T-helper 2 cell (primary cell): ENCODE measurements at regions not wholly inside any gene's neighbourhood (a gene's known extent, or its start where the extent isn't known, plus 50 kb on each side); places are given as distances from the start of the nearest gene placed in this dataset.
"Not testable (repeated sequence)": the region's sequence is repeated elsewhere in the genome, so short reads cannot be mapped to it uniquely, and the experiment has no call there.

Source experiments
- DNase-seq, 5 experiments: peaks; one replicate each; pipeline versions ENCODE4 v3.0.0 to v3.0.0-alpha.2; 2012 to 2022

GRCh38 chr3:166296179-166296783 lies 459.1 kb upstream of the BCHE start:
- DNase-seq: no peak

DNA sequence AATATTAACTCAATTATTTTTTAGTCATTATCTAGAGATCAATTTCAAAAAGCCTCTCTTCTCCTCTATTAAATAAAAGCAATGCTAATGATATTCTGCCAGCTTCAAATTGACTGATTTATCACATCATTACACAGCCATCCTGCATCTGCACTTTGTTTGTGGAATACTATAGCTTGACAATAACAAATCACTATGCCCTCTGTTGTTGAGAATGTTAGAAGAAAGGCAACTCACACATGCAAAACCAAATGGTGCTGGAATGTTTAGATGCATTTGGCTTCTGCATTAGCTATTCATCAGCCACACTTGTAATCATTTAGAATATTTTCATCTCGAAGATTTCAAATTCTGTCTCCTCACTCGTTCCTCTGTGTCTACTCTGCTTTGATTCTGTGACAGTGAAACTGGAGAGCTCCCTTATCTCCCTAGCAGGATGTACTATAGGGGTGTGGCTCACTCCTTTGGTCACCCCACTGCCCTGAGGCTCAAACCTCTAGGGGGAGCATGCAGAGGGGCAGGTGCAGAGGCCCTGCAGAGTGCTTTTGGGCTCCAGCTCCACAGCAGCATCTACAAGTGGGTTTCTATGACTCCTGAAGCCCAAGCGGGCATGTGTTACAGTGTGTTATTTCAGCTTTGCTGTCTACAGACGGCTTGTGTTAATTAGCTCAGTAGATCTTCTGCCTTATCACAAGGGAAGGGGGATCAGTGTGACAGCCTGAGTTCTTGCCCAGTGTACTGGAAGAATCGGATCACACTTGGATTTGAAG lies 454.1 kb upstream of the BCHE start:
- DNase-seq: no peak

DNA sequence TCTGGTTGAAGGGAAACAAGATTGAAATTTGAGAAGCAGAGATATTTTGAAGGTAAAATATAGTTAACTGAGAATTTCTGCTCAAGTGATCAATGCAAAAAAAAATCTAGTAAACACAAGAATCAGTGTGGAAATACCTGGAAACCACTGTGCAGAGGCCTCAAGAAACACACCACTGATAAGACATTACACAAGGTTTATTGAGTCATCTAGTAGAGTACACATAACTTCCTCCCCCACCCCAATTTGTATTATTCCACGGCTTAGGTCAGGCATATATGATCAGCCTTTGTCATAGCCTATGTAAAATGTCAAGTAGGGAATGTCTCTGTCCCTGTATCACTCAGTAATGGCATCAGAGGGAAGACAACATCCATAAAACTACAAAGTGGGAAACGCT lies 447.8 kb upstream of the BCHE start:
- DNase-seq: no peak

GRCh38 chr3:166283840-166284239 lies 446.6 kb upstream of the BCHE start:
- no peak for DNase-seq

DNA sequence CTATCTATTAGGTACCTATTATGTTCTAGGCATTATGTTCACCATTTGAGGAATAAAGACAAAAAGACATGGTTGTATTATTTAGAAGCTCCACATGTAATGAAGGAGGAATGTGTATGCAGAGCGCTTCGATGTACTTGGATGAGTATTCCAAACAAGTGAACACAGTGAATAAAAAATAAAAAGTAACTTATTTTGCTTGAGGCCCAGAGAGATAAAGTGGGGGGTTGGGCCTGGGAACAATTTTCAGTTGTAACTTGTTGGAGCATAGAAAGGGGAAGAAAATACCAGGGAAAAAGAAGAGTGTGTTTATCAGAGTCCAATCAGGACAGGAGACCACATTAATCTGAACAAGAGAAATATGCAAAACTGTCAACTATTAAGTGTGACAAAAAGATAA lies 445.7 kb upstream of the BCHE start:
- no peak for DNase-seq

GRCh38 chr3:166279636-166280035 lies 442.4 kb upstream of the BCHE start:
- DNase-seq: no peak

- DNase-seq: no peak
These were observed 437.8 kb upstream of the BCHE start for GRCh38 chr3:166275024-166275390.

- no peak for DNase-seq
These were observed 437.3 kb upstream of the BCHE start for GRCh38 chr3:166274351-166275023.

- no peak for DNase-seq
These were observed 433.2 kb upstream of the BCHE start for GRCh38 chr3:166270429-166270828.

DNA sequence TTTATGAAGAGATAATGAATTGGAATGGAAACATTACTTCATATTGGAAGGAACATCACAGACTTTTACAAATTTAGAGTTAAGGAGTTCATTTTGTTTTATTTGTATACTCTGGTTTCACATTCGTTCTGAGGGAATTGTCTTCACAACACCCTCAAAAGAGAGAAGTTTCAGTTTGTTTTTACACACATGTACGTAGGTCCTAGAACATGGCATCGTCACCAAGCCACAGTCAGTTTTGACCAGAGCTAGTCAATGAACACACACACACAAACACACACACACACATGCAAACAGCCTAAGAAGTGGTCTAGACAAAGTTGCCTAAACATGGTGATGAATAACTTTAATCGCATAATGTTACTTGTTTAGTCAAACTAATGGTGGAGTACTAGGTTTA lies 427.9 kb upstream of the BCHE start:
- no peak for DNase-seq

- no peak for DNase-seq
These were observed 426.2 kb upstream of the BCHE start for GRCh38 chr3:166263460-166263859.

DNA sequence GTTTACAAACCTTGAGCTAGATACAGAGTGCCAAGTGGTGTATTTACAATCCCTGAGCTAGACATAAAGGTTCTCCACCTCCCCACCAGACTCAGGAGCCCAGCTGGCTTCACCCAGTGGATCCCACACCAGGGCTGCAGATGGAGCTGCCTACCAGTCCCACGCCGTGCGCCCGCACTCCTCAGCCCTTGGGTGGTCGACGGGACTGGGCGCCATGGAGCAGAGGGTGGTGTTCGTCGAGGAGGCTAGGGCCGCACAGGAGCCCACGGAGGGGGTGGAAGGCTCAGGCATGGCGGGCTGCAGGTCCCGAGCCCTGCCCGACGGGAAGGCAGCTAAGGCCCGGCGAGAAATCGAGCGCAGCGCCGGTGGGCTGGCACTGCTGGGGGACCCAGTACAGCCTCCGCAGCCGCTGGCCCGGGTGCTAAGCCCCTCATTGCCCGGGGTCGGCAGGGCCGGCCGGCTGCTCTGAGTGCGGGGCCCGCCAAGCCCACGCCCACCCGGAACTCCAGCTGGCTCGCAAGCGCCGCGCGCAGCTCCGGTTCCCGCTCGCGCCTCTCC lies 421.1 kb upstream of the BCHE start:
- DNase-seq: not testable (repeated sequence)

- no peak for DNase-seq
These were observed 420.5 kb upstream of the BCHE start for GRCh38 chr3:166257715-166258114.

- no peak for DNase-seq
These were observed 411.6 kb upstream of the BCHE start for GRCh38 chr3:166248784-166249183.

DNA sequence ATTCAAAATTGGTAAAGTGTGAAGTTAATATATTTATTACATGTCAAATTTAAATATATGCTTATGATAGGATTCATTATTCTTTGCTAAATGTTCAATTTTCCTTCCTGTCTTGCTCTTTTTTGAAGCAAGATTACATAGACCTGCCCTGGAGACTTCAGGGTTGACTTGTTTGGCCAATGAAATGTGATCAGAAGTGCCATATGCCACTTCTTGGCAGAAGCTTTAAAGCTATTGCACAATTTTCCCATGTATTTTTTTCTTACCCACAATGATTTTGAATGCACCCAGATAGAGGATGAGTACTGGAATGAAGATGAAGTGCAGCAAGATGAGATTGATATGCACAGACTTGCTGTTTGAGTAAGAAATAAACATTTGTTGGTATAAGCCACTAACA lies 406.3 kb upstream of the BCHE start:
- no peak for DNase-seq

GRCh38 chr3:166223120-166223519 lies 385.9 kb upstream of the BCHE start:
- no peak for DNase-seq

- DNase-seq: no peak
These were observed 374.2 kb upstream of the BCHE start for GRCh38 chr3:166211451-166211850.

GRCh38 chr3:166209701-166210100 lies 372.5 kb upstream of the BCHE start:
- DNase-seq: no peak

- no peak for DNase-seq
These were observed 367.9 kb upstream of the BCHE start for GRCh38 chr3:166205158-166205557.

DNA sequence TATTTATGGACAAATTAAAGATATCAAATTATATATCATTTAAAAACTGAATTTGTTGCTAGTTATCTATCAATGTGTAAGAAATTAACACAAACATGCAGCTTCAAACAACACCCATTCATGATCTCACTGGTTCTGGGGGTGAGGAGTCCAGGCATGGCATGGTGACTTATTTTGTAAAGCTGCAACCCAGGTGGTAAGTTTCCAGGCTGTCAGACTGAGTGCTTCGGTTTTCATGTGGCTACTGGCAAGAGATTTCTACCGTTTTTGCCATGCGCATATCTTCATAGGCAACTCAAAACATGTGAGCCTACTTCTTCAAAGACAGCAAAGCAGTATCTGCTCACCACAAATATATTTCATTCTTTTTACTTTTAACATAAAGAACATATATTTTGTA lies 364.3 kb upstream of the BCHE start:
- no peak for DNase-seq

DNA sequence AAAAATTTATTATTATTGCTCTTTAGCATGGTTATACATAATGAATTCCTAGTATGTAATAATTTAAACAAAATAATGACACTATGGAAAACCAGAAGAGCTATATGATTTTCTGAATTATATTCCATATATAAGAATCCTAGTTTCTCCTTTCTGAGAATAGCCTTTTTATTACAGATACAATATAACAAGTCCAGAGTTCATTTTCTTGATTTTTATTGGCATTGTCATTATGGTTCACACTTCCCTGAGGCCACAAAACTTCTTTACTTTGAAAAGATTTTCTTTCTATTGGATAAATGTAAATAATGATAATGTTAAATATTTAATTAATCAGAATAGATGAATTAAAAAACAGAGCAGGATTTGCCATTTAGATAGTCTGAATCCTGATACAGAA lies 362.3 kb upstream of the BCHE start:
- no peak for DNase-seq

DNA sequence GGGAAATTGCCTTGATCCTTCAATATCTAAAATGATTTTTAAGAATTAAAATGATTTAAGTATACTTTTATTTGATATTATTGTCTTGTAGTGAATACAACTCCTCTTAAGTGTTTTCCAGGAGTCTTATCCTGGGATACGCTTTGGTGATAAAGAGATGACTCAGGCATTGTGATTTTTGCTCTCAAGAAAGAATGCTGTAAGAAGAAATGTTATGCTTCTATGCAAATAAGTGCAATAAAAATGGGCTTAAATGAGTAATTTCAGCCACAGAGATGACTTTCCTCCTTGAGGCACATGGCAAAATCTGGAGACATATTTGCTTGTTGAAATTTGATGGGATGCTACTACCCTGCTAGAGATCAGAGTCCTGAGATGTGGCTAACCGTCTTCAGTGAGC lies 358.6 kb upstream of the BCHE start:
- DNase-seq: no peak

GRCh38 chr3:166191411-166191810 lies 354.2 kb upstream of the BCHE start:
- DNase-seq: no peak

DNA sequence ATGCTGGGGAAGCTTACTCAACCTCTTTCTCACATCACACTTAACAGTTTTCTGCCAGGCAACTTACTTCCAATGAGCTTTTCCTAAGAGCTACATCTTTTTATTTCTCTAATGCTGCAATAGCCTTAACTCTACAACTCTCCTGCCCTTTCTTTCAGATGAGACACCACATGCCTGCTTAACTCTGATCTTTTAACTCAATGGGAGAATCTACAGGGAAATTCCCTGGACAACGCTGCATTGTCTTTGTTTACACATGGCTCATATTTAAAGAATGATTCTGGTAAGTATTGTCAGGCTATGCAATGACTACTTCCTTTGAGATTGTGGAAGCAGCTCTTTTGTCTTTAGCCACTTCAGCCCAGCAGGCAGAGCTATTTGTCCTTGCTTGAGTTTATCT lies 353.1 kb upstream of the BCHE start:
- DNase-seq: no peak
